GM19043 (cell line): ENCODE measurements at regions not wholly inside any gene's neighbourhood (a gene's known extent, or its start where the extent isn't known, plus 50 kb on each side); places are given as distances from the start of the nearest gene placed in this dataset.

ENCODE experiments used
- ATAC-seq: cut with Tn5 transposase; IDR thresholded peaks from one replicate; pipeline ENCODE4 v1.9.1; 2021; ENCODE audit warnings: low read depth; ENCODE audit not compliant: unreplicated experiment

DNA sequence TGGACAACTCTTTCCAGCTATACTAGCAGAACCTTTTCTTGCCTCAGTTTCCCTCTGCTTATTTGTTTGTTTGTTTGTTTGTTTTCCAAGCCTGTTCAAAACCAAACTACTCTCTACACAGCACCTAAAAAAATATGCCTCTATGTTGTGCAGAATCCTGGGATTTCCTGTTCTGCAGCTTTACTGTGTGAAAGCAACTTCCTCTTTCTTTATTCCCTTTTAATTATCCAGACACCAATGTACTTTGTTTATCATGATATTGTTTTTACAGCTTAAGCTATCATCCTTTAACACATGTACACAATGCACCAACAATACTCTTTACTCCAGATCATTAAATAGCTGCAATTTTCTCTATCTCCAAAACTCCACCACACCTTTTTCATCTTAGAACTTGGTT is 259.5 kb downstream of the EPHA4 start:
- no peak for ATAC-seq

DNA sequence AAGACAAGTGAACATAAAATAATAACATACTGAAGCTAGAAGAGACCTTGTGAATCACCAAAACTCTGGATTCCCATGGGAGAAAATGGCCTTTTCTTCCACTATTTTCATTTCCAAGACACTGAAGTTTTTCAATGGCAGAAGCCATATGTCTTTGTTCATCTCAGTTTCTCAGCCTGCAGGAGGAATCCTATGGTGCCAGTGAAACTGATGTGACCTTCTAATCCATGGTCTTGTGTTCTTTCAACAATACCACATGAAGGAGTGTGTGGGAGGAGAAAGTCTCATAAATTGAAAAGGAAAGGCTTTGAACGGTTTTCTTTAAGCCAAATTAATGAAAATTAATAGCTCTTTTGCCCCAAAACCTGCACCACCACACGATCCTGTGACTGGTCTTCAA is 257.3 kb downstream of the EPHA4 start:
- ATAC-seq, result no peak

DNA sequence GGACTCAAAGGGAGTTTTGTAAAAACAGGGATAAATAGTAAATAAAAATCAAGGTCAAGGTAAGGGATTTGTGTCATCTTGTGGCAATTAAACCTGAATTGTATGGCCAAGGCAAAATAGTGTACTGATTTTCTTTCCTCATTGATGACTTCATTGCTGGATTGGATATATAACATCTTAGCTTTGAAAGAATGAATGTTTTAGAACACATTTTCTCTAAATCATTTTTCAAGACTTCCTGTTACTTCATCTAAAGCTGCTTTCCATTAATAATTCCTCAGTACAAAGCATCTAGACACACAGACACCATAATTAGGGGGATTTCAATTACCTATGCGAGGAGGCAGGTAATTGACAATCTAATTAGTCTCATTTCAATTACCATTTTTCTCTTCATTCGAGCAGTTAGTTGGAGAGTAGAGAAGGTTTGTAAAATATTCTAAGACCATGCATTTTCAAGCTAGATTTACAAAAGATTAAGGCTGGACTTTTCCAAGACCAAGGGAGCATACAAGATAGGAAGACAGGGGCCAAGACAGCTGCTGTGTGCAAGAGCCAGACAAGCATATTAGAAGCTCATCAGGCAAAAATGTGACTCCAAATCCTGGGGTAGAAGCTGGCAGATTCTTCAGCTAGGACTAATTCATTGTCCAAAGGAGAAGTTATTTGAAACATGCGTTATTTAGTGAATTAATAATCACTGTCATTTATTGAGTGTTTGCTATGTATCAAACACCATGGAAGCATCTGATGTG is 253.6 kb downstream of the EPHA4 start:
- ATAC-seq, result no peak

DNA sequence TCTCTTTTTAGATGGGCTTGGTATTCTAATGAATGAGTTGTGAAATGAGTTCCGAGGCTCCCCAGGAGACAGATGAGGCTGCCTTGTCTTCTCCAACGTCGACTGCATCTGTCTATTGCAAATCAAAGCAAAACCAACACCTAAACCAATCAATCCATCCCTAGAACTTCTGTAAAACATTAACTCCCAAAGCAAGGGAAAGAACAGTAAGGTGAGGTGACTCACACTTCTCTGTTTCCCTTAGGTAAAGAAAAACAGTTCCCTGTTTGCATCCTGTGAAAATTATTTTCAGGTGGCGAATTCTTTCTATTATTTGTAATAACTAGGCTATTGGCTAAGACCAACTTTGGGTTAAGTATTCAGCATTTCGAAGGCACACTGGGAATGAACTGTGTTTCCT is 249.4 kb downstream of the EPHA4 start:
- ATAC-seq, result no peak

DNA sequence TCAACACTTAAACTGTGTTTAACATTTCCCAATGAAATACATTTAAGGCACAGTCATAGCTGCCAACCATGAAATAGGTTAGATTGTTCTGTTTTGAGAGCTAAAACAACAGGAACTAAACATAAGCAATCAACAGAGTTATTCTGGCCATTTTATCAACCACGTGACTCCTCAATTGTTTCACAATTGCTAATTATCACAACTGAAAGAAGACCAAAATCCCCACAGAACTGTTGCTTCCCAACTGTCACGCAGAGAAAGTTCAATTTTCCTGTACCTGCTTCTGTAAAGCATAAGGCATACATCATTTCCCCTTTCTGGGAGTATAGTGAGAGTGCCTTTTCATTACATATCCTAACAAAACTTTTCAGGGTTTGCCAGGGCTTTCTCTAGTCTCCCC is 248.6 kb downstream of the EPHA4 start:
- no peak for ATAC-seq

DNA sequence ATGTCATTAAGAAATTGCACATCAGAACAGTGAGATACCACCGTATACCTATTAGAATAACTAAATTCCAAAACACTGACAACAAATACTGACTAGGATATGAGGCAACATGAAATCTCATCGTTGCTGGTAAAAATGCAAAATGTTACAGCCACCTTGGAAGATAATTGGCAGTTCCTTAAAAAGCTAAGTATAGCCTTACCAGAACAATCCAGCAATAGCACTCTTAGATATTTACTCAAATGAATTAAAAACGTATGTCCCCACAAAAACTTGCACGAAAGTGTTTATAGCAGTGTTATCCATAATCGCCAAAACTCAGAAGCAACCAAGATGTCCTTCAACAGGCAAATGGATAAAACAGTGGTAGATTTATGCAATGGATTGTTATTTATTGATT is 241.7 kb downstream of the EPHA4 start:
- ATAC-seq, result no peak

DNA sequence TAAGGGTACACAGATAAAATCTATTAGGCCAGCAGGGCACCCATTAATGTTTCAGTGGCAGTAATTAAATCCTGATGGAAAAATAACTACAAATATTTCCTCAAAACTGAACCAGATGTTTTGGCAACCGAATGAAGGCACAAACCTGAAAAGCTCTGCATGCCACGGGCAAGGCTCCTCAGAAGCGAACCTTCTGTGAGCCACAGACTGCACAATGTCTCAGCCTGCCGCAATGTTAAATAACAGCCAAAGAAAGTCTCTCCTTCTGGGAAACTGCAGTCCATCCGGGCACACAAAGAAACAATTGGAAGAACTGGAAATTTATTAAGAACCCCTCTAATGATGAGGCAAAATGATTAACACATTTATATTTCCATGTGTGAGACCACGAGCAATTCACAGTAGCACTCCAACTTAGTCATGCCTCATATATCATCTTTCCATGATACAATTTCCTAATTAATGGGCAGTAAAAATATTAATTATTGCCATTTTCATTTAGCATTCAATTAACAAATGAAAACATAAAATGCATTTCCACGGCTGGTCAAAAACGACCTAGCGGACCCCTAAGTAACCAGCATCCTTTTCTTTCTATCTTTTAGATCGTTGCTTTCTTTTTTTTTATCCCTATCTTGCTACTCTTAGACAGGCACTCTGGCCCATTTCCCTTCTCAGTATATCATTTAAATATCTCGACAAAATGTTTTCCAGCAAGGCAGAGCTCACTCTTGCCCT is 237.5 kb downstream of the EPHA4 start:
- ATAC-seq, result no peak

DNA sequence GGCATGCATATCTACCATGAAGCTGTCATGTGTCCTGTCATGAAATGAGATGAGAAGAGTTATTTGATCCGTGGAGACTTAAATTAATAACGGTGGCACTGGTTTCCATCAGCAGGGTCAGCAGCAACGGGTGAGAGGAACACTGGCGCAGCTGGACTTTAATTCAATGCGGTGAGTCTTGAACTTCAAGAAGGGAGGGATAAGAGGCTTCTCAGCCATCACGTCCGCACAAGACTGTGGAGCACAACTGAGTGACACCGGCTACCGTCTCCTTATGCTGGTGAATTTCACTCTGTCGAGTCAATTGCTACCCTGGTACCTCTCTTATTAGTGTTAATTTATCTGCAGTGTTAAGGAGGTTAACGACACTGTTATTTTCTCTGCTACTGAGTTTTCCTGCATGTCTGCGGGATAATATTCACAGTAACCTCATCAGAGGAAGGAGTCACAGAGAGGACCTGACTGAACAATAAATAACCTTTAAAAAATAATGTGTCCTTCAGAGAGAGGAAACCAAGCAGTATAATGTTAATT is 236.8 kb downstream of the EPHA4 start:
- no peak for ATAC-seq

DNA sequence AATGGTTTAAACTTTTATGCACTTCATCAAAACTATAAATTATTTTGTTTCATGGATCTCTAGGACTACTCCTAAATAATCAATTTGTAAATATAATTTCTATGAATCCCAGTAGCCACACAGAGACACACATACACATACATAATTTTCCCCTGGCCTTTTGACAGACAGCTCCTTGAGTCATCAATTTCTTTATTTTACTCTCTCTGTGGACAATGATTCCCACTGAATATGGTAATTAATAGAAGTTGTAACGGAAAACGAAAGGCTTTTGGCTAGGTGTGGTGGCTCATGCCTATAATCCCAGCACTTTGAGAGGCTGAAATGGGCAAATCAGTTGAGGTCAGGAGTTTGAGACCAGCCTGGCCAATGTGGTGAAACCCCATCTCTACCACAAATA is 235.1 kb downstream of the EPHA4 start:
- ATAC-seq, result no peak

DNA sequence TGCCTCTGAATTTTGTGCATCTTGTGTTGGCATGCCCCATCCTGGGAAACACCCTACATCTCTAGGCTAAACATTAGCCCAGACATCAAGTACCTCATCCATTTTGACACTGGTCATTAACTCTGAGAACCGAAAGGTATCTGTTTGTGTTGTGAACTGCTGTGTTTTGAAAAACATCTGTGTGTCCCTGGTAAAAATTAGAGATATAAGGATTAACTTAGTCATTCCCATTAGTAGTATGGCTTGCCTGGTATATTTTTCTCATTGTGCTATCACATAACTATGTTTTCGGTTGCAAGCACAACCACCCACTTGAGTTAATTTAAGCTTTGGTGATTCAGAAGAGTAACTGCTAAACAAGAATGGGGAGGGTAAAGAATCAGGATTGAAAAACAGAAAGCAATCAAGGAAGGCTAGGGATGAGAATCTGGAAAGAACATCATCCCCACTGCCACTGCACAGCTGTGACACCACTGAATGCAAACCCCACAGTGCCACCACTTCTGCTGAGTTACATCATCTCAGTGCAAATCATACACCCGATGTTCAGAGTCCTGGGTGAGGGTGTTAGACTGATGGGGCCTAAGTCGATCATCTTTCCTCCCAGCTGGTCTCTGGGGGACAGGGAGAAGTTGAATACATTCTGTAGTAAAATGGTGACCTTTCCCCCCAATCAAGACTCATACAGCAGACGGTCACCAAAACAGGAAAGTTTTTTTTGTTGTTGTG is 234.0 kb downstream of the EPHA4 start:
- ATAC-seq, result no peak

DNA sequence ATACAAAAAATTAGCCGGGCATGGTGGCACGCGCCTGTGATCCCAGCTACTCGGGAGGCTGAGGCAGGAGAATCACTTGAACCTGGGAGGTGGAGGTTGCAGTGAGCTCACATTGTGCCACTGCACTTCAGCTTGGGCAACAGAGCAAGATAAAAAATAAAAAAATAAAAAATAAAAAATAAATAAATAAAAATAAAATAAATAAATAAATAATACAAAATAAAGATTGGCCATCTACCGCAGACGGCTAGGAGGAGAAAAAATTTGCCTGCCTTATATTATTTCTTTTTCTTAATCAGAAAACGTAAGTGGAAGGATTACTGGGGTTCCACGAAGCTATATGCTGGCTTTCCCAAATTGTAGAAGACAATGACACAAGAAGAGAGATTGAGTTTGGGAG is 229.7 kb downstream of the EPHA4 start:
- no peak for ATAC-seq

DNA sequence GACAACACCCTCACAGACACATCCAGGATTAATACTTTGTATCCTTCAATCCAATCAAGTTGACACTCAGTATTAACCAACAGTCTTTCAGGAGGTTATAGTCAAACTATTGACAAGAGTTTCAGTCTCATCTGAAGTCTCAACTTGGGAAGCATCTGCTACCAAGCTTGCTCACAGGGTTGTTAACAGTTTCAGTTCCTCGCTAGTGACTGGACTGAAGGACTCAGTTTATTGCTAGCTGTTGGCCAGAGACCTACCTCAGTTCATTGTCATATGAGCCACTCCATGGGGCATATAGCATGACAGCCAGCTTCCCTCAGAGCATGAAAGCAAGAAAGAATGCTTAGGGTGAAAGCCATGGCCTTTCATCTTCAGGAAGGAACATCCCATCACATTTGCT is 228.6 kb downstream of the EPHA4 start:
- no peak for ATAC-seq

DNA sequence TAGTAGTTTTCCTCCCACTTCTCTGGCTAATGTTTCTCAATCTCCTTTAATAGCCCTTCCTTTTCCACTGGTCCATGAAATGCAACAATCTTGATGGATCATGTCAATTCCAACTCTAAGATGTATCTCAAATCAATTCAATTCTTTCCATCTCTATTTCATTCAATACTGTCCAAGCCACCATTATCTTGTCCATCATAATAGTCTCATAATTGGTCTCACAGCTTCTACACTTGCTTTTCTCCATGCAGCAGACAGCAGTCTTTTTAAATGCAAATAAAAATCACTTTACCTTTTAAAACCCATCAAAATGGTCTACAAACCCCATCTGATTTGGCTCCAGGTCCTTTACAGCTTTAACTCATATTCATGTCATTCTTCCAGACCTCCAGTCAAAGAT is 226.6 kb downstream of the EPHA4 start:
- ATAC-seq, result no peak

DNA sequence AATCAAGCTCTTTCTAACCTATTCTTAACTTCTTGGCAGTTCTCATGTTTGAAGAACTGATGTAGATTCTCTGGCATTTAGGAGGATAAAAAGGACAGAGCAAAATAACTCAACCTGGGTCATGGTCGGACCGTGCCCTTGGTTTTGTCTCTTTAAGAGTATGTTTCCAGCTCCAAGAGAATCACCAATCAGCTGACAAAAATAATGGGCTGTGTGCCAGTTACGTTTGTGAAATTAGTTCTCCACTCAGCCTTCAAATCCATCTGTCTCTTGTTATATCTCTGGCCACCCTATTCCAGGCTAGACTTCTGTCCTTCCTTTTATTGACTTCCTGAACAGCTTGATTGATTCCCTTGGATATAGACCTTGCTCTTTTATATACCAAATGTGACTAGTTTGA is 225.7 kb downstream of the EPHA4 start:
- no peak for ATAC-seq

DNA sequence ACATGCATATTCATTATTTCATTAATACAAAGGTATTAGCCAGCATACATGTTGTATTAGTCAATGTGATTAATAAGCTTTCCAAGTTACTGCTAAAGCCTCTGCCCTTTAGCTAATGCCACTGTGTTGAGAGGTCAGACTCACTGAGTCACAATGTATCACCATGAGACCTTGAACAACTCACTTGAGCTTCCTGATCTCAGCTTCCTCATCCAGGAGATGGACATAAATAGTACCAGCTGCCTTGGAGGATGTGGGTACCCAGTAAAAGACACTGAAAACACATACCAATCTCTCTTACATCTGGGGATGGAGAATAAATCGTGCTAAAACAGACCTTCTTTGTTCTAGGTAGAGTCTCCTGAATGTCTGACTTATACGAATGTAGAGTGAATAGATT is 224.6 kb downstream of the EPHA4 start:
- no peak for ATAC-seq

DNA sequence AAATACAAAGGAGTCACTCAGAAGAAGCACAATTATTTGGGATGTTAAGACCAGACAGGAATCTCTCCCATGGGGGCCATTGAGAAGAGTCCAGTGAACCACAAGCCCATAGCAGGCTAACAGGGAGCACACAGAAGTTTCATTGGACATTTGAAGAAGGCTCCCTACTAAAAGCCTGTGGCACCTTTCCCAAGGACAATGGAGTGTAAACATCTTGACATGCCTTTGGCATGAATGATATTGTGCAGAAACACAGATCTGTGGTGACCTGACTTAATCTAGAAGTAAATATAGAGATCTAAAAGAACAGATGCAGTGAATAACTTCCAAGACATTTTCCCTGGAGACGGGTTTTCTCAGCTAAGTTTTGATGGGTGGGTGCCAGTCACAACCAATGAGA is 221.5 kb downstream of the EPHA4 start:
- ATAC-seq, result no peak

DNA sequence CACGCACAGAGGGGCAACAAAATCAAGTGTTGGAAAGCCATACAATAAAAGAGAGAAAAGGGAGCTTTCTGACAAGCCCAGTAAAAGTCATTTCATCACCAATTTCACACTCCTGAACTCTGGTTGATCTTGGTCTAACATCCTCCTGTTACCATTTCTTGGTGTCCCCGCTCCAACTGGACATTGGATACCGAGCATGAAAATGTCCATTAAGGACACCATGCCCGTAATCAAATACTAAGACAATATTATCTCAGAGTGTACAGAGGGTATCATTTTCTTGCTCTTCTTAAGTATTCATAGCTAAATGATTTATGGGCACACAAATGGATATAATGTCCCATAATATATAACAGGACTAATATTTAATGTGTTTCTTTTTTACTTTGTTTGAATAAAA is 218.9 kb downstream of the EPHA4 start:
- ATAC-seq, result no peak

DNA sequence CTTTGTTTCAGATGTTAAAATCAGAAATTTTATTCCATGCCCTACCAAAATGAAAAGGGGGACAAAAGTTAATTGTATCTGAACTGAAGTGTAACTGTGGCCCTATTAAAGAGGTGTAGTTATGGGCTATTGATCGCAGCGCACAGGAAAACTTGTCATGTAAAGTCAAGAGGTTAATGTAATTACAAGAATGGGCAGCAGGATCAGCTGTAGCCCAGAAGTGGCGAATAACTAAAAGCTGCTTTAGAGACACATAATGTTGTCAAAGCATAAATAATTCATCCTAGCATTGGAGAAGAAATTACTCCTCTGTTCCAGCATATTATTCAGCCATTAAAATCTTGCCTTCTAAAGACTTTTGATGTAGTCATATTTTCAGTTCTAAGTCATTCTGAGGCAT is 211.8 kb downstream of the EPHA4 start:
- no peak for ATAC-seq

DNA sequence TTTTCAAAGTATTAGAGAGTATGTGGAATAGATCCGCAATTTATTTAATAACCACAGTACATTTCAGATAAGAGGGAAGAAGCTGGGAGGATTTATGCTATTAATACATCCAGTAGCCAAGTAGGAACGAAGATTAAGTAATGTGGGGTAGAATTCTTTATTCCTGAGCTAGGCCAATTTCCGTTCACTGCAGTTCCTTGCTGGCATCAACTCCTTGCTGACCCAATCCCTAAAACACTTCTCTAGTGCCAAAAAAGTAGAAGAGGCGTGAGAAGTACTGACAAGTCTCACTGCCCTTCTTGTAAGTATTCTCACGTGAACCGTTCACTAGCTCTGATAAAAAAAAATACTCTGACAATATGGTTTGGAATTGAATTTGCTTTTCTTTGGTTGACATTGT is 211.4 kb downstream of the EPHA4 start:
- ATAC-seq, result no peak

DNA sequence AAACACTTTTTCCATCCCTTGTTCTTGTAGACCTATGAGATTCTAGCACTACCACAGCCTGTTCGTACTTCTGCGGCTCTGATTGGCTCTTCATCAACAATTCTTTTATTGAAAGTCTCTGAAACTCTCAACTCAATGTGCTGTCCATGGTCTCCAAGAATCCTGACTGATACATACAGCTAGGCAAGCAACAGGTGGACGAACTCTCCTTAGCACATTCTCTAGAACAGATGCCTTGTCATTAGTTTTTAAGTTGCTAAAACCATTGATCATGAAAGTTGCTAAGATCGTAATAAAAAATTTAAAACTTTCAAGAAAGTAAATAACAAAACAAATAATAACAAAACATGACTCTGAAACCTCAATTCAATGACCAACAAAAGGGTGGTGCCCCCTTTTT is 210.5 kb downstream of the EPHA4 start:
- ATAC-seq, result no peak

DNA sequence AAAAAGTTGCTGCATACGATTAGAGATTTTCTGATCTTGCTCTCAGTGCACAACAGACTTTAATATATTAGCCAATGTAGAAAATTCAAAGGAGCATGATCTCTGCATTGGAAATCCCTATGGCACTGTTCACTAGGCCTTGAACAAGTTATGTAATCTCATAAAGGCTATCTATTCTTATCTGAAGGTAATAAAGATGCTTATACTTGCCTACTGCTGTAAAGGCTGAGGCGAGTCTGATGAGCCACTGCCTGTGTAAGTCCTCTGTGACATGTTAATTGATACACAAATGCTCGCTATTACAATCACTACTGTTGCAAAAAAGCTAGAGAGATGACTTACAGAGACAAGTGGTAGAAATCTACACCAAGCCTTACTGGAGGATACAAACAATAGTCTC is 207.4 kb downstream of the EPHA4 start:
- ATAC-seq, result no peak
